ENCODE measurements at regions not wholly inside any gene's neighbourhood (a gene's known extent, or its start where the extent isn't known, plus 50 kb on each side); places are given as distances from the start of the nearest gene placed in this dataset.

GRCh38 chr3:191869738-191870415 is 408.9 kb downstream of the PYDC2 start:
- CTCF ChIA-PET = no interaction called here
- no peaks in the 10 kb centered on the region for H3K36me3 ChIP-seq (ENCODE audit: control insufficient read depth, insufficient read depth, low read length)
- H3K9me3 ChIP-seq (ENCODE audit: control insufficient read depth, insufficient read depth, low read depth, low read length) = peaks cover 2% of the 10 kb centered on the region; the same call in 1 of the 2 replicates
- intact Hi-C loops (cut with micrococcal nuclease; ENCODE audit: unreplicated experiment) (loop anchor here (5.0 kb wide), 1 partner anchor 78 kb away; no protein-coding TSS in a partner anchor), in situ Hi-C loops (cut with HindIII; ENCODE audit: low pct_unique_long_range_greater_than_20kb, low sequenced_read_pairs) (no loop called here)
- DNase-seq (ENCODE audit: low read depth, low spot score) (no peak), ATAC-seq (no peak)
- TF ChIP-seq SIN3A (IDR thresholded peaks at IDR 0.05; ENCODE audit: borderline replicate concordance, insufficient read depth, low read depth, low read length) = no peak
- TF ChIP-seq POLR2AphosphoS5 (IDR thresholded peaks at IDR 0.05; ENCODE audit: low read depth, low read length) = no peak
- TF ChIP-seq TCF7L2 (IDR thresholded peaks at IDR 0.05; ENCODE audit: low read depth, low read length) = no peak
- no peak for TF ChIP-seq CTCF (IDR thresholded peaks at IDR 0.05)
- TF ChIP-seq REST (IDR thresholded peaks at IDR 0.05; ENCODE audit: insufficient read depth in 1 of 2, low read depth in 2 of 2, low read length in 1 of 2) = no peak
- POLR2A ChIA-PET = no interaction called here
- no peak overlapping the region for H3K4me3 ChIP-seq (ENCODE audit: low read depth in 2 of 2, low read length in 2 of 2)
- BruUV-seq (replicated peaks) = no TSS peak
- no peaks in the 10 kb centered on the region for H3K4me1 ChIP-seq (ENCODE audit: control insufficient read depth, insufficient read depth, low read length)
- no peaks in the 10 kb centered on the region for H3K27me3 ChIP-seq (ENCODE audit: control insufficient read depth, insufficient read depth, low read length)
- no peak overlapping the region for H3K27ac ChIP-seq (ENCODE audit: low read length)

GRCh38 chr3:191873736-191874135 is 412.8 kb downstream of the PYDC2 start:
- in situ Hi-C loops (cut with HindIII; ENCODE audit: low pct_unique_long_range_greater_than_20kb, low sequenced_read_pairs) = no loop called here
- intact Hi-C loops (cut with micrococcal nuclease; ENCODE audit: unreplicated experiment) = loop anchor here (5.0 kb wide), 1 partner anchor 81 kb away; no protein-coding TSS in a partner anchor
- ChIA-PET POLR2A (no interaction called here), CTCF (no interaction called here)
- Histone ChIP-seq H3K4me3 (ENCODE audit: low read depth in 2 of 2, low read length in 2 of 2) (no peak overlapping the region), H3K36me3 (ENCODE audit: control insufficient read depth, insufficient read depth, low read length) (no peaks in the 10 kb centered on the region), H3K27ac (ENCODE audit: low read length) (no peak overlapping the region), H3K27me3 (ENCODE audit: control insufficient read depth, insufficient read depth, low read length) (no peaks in the 10 kb centered on the region), H3K4me1 (ENCODE audit: control insufficient read depth, insufficient read depth, low read length) (no peaks in the 10 kb centered on the region), H3K9me3 (ENCODE audit: control insufficient read depth, insufficient read depth, low read depth, low read length) (no peaks in the 10 kb centered on the region)
- DNase-seq (ENCODE audit: low read depth, low spot score) (no peak), ATAC-seq (no peak)
- TF ChIP-seq CTCF (IDR thresholded peaks at IDR 0.05) (no peak), SIN3A (IDR thresholded peaks at IDR 0.05; ENCODE audit: borderline replicate concordance, insufficient read depth, low read depth, low read length) (no peak), TCF7L2 (IDR thresholded peaks at IDR 0.05; ENCODE audit: low read depth, low read length) (no peak), POLR2AphosphoS5 (IDR thresholded peaks at IDR 0.05; ENCODE audit: low read depth, low read length) (no peak), REST (IDR thresholded peaks at IDR 0.05; ENCODE audit: insufficient read depth in 1 of 2, low read depth in 2 of 2, low read length in 1 of 2) (no peak)
- no TSS peak for BruUV-seq (replicated peaks)

All from Panc1 (cell line).